ENCODE measurements at regions not wholly inside any gene's neighbourhood (a gene's known extent, or its start where the extent isn't known, plus 50 kb on each side); places are given as distances from the start of the nearest gene placed in this dataset.

- intact Hi-C loops (cut with DNase I): no loop called here
- no peaks in the 10 kb centered on the region for H3K4me1 ChIP-seq
- H3K9me3 ChIP-seq: no peaks in the 10 kb centered on the region
- H3K4me3 ChIP-seq: no peak overlapping the region
- DNase-seq: no peak
- H3K27me3 ChIP-seq: no peaks in the 10 kb centered on the region
- H3K36me3 ChIP-seq: no peaks in the 10 kb centered on the region
- TF ChIP-seq CTCF (IDR thresholded peaks at IDR 0.05): no peak
- no peak overlapping the region for H3K27ac ChIP-seq
- ATAC-seq: no peak
Measured at GRCh38 chr7:85475071-85475470, 288.2 kb upstream of the SEMA3D start.

- Histone ChIP-seq H3K27me3 (no peaks in the 10 kb centered on the region), H3K36me3 (no peaks in the 10 kb centered on the region), H3K4me1 (no peaks in the 10 kb centered on the region), H3K27ac (no peak overlapping the region), H3K9me3 (no peaks in the 10 kb centered on the region), H3K4me3 (no peak overlapping the region)
- intact Hi-C loops (cut with DNase I): no loop called here
- no peak for TF ChIP-seq CTCF (IDR thresholded peaks at IDR 0.05)
- no peak for ATAC-seq
- DNase-seq: no peak
Measured at GRCh38 chr7:85474234-85474633, 287.4 kb upstream of the SEMA3D start.

DNA sequence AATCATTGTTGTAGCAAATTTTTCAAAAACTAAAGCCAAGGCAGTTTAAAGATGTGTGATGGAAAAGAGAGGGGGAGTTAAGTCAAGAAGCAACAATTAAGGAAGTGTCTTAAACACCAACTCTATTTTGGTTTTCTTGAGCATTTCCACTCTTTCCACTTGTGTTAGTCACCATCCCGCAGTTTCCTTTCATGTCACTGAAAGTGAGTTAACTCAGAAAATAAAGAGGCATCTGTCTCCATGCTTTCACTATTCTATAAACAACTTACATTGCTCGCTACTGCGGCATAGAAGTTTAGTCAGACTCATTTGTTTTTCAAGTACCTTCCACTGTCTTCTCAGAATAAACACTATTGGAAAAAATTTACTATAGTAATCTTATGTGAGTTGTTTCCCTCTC, 284.9 kb upstream of the SEMA3D start:
- intact Hi-C loops (cut with DNase I): no loop called here
- H3K4me3 ChIP-seq: no peak overlapping the region
- no peaks in the 10 kb centered on the region for H3K9me3 ChIP-seq
- TF ChIP-seq CTCF (IDR thresholded peaks at IDR 0.05): no peak
- no peaks in the 10 kb centered on the region for H3K27me3 ChIP-seq
- no peak overlapping the region for H3K27ac ChIP-seq
- no peak for DNase-seq
- no peaks in the 10 kb centered on the region for H3K36me3 ChIP-seq
- ATAC-seq: no peak
- no peaks in the 10 kb centered on the region for H3K4me1 ChIP-seq

- no peak overlapping the region for H3K4me3 ChIP-seq
- TF ChIP-seq CTCF (IDR thresholded peaks at IDR 0.05): no peak
- H3K4me1 ChIP-seq: no peaks in the 10 kb centered on the region
- DNase-seq: no peak
- no peak for ATAC-seq
- H3K27me3 ChIP-seq: no peaks in the 10 kb centered on the region
- intact Hi-C loops (cut with DNase I): no loop called here
- H3K27ac ChIP-seq: no peak overlapping the region
- H3K36me3 ChIP-seq: no peaks in the 10 kb centered on the region
- no peaks in the 10 kb centered on the region for H3K9me3 ChIP-seq
Measured at GRCh38 chr7:85471307-85471706, 284.5 kb upstream of the SEMA3D start.

DNA sequence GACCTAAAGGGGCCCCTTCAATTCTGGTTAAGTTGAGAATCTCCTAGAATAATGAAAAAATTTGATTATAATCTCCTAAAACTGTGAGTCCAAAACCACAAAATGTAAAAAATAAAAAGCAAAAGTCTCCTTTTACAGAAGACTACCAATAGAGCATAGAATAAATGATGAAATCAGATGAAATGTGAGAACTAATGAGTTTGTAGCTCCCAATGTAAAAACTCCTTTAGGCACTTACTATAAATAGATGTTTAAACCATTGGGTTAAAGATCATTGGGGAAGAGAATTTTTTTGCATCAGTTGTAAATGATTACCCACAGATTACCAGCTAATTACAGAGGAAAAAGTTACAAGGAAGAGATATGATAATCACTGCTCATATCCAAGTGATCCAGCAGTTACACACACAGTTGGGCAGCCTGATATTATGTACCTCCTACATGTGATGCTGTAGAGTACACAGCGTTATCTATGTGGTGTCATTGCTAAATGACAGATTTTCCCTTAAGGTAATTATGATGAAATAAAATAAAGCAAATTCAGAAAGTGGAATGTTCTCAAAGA, 282.7 kb upstream of the SEMA3D start:
- intact Hi-C loops (cut with DNase I): no loop called here
- ATAC-seq (no peak), DNase-seq (no peak)
- TF ChIP-seq CTCF (IDR thresholded peaks at IDR 0.05): no peak
- no peaks in the 10 kb centered on the region for H3K27me3 ChIP-seq
- no peaks in the 10 kb centered on the region for H3K4me1 ChIP-seq
- H3K27ac ChIP-seq: no peak overlapping the region
- no peak overlapping the region for H3K4me3 ChIP-seq
- H3K9me3 ChIP-seq: no peaks in the 10 kb centered on the region
- no peaks in the 10 kb centered on the region for H3K36me3 ChIP-seq

- no peak for ATAC-seq
- peak; percentile 13 for TF ChIP-seq CTCF (IDR thresholded peaks at IDR 0.05)
- Histone ChIP-seq H3K9me3 (no peaks in the 10 kb centered on the region), H3K4me1 (no peaks in the 10 kb centered on the region), H3K27ac (no peak overlapping the region), H3K4me3 (no peak overlapping the region), H3K27me3 (no peaks in the 10 kb centered on the region), H3K36me3 (no peaks in the 10 kb centered on the region)
- intact Hi-C loops (cut with DNase I): no loop called here
- DNase-seq: no peak
Measured at GRCh38 chr7:85464042-85464651, 277.3 kb upstream of the SEMA3D start.

All from upper lobe of right lung (tissue), 1 donor.